Sigmoid colon (tissue), 6 donors: ENCODE measurements at regions not wholly inside any gene's neighbourhood (a gene's known extent, or its start where the extent isn't known, plus 50 kb on each side); places are given as distances from the start of the nearest gene placed in this dataset.

Experiments
- DNase-seq: peaks from one replicate; pipeline ENCODE4 v3.0.0-alpha.2; 2019
- H3K27ac ChIP-seq, 4 donors: fragments of 200-600 bp; sonication (generic); one replicate each; pipeline ENCODE4 v1.5.1; 2016 to 2019; ENCODE audit warnings: mild to moderate bottlenecking in 1 of 4
- H3K27me3 ChIP-seq, 3 donors: fragments of 200-600 bp; sonication (generic); one replicate each; pipeline ENCODE4 v1.5.1; 2019; ENCODE audit warnings: mild to moderate bottlenecking in 1 of 3
- H3K36me3 ChIP-seq, 4 donors: fragments of 200-600 bp; sonication (generic); one replicate each; pipeline ENCODE4 v1.5.1; 2016 to 2019
- H3K4me1 ChIP-seq, 4 donors: fragments of 200-600 bp; sonication (generic); one replicate each; pipeline ENCODE4 v1.5.1; 2017 to 2019
- H3K4me3 ChIP-seq, 4 donors: fragments of 200-600 bp; sonication (generic); one replicate each; pipeline ENCODE4 v1.5.1; 2017 to 2019; ENCODE audit warnings: mild to moderate bottlenecking in 2 of 4, moderate library complexity in 1 of 4
- H3K9me3 ChIP-seq, 4 donors: fragments of 200-600 bp in 3 of 4; sonication (generic) in 3 of 4; one replicate each; pipeline versions ENCODE4 v1.5.1 to v1.6.1; 2013 to 2019
- EP300 ChIP-seq, 4 donors: sonication (generic); formaldehyde crosslinking; IDR thresholded peaks; one replicate each; pipeline ENCODE4 v1.6.1; 2017; ENCODE audit warnings: antibody characterized with exemption in 4 of 4
- POLR2A ChIP-seq, 2 donors: fragments of 450-650 bp; IDR thresholded peaks; one replicate each; pipeline ENCODE4 v1.6.1; 2016; ENCODE audit warnings: antibody characterized with exemption in 2 of 2, mild to moderate bottlenecking in 2 of 2, moderate library complexity in 2 of 2
- POLR2AphosphoS5 ChIP-seq, 4 donors: sonication (generic); formaldehyde crosslinking; IDR thresholded peaks; one replicate each; pipeline ENCODE4 v1.6.1; 2017; ENCODE audit warnings: antibody characterized with exemption in 4 of 4
- WGBS, 2 donors: extraction: QIAGEN DNeasy Blood & Tissue Kit; methylation state at CpG; one replicate each; pipeline ENCODE4 v1.1.7; 2013; 5-methylcytosine and 5-hydroxymethylcytosine counted together
- intact Hi-C: fragments of 100-400 bp; cut with DNase I; formaldehyde crosslinking; loops from one replicate; pipeline ENCODE4 v1.15.1; 2023
- TF ChIP-seq, protein P1 (sequence below), 4 experiments: fragments of 450-650 bp in 3 of 4; fragments of 200-600 bp in 1 of 4; IDR thresholded peaks; one replicate each; pipeline ENCODE4 v1.5.1; 2016 to 2019; ENCODE audit warnings: antibody characterized with exemption in 4 of 4, mild to moderate bottlenecking in 3 of 4, moderate library complexity in 2 of 4
- donor health status: healthy with polysubstance abuse.
- donor health status: healthy.

DNA sequence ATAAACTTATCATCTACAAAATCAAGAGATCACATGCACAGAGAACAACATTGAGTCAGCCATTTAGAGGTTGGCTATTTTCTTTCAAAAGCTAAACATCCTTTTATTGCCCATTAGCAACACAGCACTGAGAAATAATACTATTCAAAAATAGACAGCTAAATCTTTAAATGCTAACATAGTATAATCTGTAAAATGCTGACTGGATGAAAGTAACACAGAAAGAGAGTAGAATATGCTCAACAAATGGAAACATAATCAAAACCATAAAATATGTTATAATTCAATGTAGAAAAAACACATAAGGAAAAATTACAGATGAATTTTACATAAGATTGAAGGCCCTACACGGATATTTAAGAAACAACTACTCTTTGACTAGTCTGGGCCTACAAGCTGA lies 56.5 kb upstream of the COL3A1 start:
- H3K4me3 ChIP-seq = no peak overlapping the region
- no peaks in the 10 kb centered on the region for H3K36me3 ChIP-seq
- no peak for DNase-seq
- H3K4me1 ChIP-seq = peaks cover 0 to 12% (median 8%) of the 10 kb centered on the region in 4 donors
- H3K27me3 ChIP-seq = no peaks in the 10 kb centered on the region
- no peak overlapping the region for H3K27ac ChIP-seq
- intact Hi-C loops = no loop called here
- WGBS, 2 donors = 78 to 86% methylated on average over 1 of the region's 1 CpG
- TF ChIP-seq POLR2A (IDR thresholded peaks at IDR 0.05) = no peak
- TF ChIP-seq POLR2AphosphoS5 (IDR thresholded peaks at IDR 0.05) = no peak
- TF ChIP-seq, protein P1, sequence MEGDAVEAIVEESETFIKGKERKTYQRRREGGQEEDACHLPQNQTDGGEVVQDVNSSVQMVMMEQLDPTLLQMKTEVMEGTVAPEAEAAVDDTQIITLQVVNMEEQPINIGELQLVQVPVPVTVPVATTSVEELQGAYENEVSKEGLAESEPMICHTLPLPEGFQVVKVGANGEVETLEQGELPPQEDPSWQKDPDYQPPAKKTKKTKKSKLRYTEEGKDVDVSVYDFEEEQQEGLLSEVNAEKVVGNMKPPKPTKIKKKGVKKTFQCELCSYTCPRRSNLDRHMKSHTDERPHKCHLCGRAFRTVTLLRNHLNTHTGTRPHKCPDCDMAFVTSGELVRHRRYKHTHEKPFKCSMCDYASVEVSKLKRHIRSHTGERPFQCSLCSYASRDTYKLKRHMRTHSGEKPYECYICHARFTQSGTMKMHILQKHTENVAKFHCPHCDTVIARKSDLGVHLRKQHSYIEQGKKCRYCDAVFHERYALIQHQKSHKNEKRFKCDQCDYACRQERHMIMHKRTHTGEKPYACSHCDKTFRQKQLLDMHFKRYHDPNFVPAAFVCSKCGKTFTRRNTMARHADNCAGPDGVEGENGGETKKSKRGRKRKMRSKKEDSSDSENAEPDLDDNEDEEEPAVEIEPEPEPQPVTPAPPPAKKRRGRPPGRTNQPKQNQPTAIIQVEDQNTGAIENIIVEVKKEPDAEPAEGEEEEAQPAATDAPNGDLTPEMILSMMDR (IDR thresholded peaks at IDR 0.05) = no peak
- no peak for TF ChIP-seq EP300 (IDR thresholded peaks at IDR 0.05)
- no peaks in the 10 kb centered on the region for H3K9me3 ChIP-seq

DNA sequence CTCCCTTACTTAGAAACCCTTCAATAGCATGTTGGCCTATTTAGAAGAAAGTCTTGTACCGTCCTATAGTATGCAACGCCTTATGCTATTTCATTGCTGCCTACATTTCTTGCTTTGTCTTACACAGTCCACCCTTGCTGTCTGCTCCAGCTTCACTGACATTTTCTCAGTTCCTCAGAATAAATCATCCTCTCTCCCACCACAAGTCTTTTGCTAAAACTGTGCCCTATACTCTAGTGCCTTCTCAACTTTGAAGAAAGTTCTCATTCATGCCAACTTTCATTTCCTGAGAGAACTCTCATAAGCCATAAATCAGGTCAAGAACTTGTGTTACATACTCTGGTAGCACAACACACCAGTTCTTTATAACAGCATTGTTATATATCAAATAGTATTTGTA lies 54.3 kb upstream of the COL3A1 start:
- intact Hi-C loops = no loop called here
- TF ChIP-seq EP300 (IDR thresholded peaks at IDR 0.05) (no peak), POLR2A (IDR thresholded peaks at IDR 0.05) (no peak), POLR2AphosphoS5 (IDR thresholded peaks at IDR 0.05) (no peak)
- TF ChIP-seq, protein P1 (IDR thresholded peaks at IDR 0.05) = no peak
- WGBS, 2 donors = 64 to 85% methylated on average over 2 of the region's 2 CpGs

DNA sequence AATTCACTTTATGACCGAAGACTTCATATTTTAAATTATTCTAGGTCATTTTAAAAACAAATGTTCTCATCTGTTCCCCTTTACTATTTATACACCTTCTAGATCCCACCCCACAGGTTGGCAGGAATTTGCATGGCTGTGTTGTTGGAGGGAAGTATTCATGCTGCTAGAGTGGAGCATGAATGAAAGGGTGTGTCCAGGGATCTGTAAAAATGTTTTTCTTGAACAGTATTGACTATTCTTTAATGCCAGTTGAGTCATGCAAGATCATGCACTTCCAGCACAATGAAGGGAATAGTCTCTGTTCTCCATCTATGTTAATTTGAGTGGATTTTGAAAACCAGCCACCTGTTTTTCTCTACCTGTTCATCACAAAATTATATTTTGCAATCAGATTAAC lies 52.0 kb upstream of the COL3A1 start:
- no peaks in the 10 kb centered on the region for H3K27me3 ChIP-seq
- H3K4me3 ChIP-seq = no peak overlapping the region
- no peak overlapping the region for H3K27ac ChIP-seq
- WGBS, 2 donors = 52 to 95% methylated on average over 1 of the region's 1 CpG
- no peak for DNase-seq
- peaks cover 0 to 2% (median 0%) of the 10 kb centered on the region in 4 donors for H3K9me3 ChIP-seq
- intact Hi-C loops = no loop called here
- no peaks in the 10 kb centered on the region for H3K36me3 ChIP-seq
- TF ChIP-seq EP300 (IDR thresholded peaks at IDR 0.05) = no peak
- TF ChIP-seq, protein P1 (IDR thresholded peaks at IDR 0.05) = no peak
- no peak for TF ChIP-seq POLR2A (IDR thresholded peaks at IDR 0.05)
- TF ChIP-seq POLR2AphosphoS5 (IDR thresholded peaks at IDR 0.05) = no peak
- peaks cover 0 to 3% (median 1%) of the 10 kb centered on the region in 4 donors for H3K4me1 ChIP-seq

More for the DNA sequence above, 54.3 kb upstream of the COL3A1 start:
- H3K4me1 ChIP-seq = peaks cover 0 to 12% (median 8%) of the 10 kb centered on the region in 4 donors
- H3K4me3 ChIP-seq = no peak overlapping the region
- no peaks in the 10 kb centered on the region for H3K9me3 ChIP-seq
- no peaks in the 10 kb centered on the region for H3K27me3 ChIP-seq
- H3K36me3 ChIP-seq = no peaks in the 10 kb centered on the region
- H3K27ac ChIP-seq = no peak overlapping the region
- no peak for DNase-seq
